ENCODE measurements at regions not wholly inside any gene's neighbourhood (a gene's known extent, or its start where the extent isn't known, plus 50 kb on each side); places are given as distances from the start of the nearest gene placed in this dataset.

- POLR2A ChIA-PET = no interaction called here
- CTCF ChIA-PET = no interaction called here
- TF ChIP-seq ELF1 (IDR thresholded peaks at IDR 0.05; ENCODE audit: borderline replicate concordance, low read depth) (no peak), TCF7L2 (IDR thresholded peaks at IDR 0.05; ENCODE audit: borderline replicate concordance, extremely low read depth, insufficient read depth, insufficient read length) (no peak), SP1 (IDR thresholded peaks at IDR 0.05; ENCODE audit: low read depth) (no peak), EZH2phosphoT487 (IDR thresholded peaks at IDR 0.05; ENCODE audit: borderline replicate concordance) (no peak), POLR2A (IDR thresholded peaks at IDR 0.05; ENCODE audit: borderline replicate concordance, extremely low read depth, insufficient read depth, insufficient read length) (no peak), CTCF (IDR thresholded peaks at IDR 0.05 in 2 of 3, conservative IDR thresholded peaks at IDR 0.05 in 1 of 3; ENCODE audit: borderline replicate concordance in 1 of 3, insufficient read depth in 1 of 3, low read depth in 2 of 3, low read length in 2 of 3) (no peak), EGR1 (IDR thresholded peaks at IDR 0.05; ENCODE audit: low read depth) (no peak), SIN3A (IDR thresholded peaks at IDR 0.05; ENCODE audit: low read depth) (no peak), POLR2AphosphoS5 (IDR thresholded peaks at IDR 0.05; ENCODE audit: low read depth, low read length) (no peak), MAX (IDR thresholded peaks at IDR 0.05) (no peak)
- RAD21 ChIA-PET (ENCODE audit: low non-redundant PET in 1 of 2, low total read pairs in 2 of 2, uncharacterized antibody in 2 of 2, unreplicated experiment in 2 of 2) = no interaction called here
- no TSS peak for BruUV-seq (replicated peaks)
- H3K4me3 ChIP-seq (replicated peaks in 1 of 2; ENCODE audit: low read depth in 1 of 2, low read length in 2 of 2) = no peak overlapping the region
- ATAC-seq (no peak), DNase-seq (ENCODE audit: low read depth, low spot score) (no peak)
- no peaks in the 10 kb centered on the region for H4K20me1 ChIP-seq (ENCODE audit: insufficient read depth)
- no peaks in the 10 kb centered on the region for H3K79me2 ChIP-seq (ENCODE audit: insufficient read depth, low read length)
- no peaks in the 10 kb centered on the region for H3K9me2 ChIP-seq (ENCODE audit: insufficient read depth)
- H3K27me3 ChIP-seq (ENCODE audit: insufficient read depth, low read length) = no peaks in the 10 kb centered on the region
- no peak overlapping the region for H3K4me2 ChIP-seq (ENCODE audit: low read length)
- H3K27ac ChIP-seq (ENCODE audit: low read depth, low read length) = no peak overlapping the region
- H3K9me3 ChIP-seq (ENCODE audit: control insufficient read depth in 1 of 2, insufficient read depth in 1 of 2, low read depth in 1 of 2, low read length in 2 of 2) = no peaks in the 10 kb centered on the region
- H3K9ac ChIP-seq (ENCODE audit: low read length) = no peak overlapping the region
- H3K36me3 ChIP-seq (ENCODE audit: control insufficient read depth in 1 of 2, insufficient read depth in 2 of 2, low read length in 2 of 2) = no peaks in the 10 kb centered on the region
- H2AFZ ChIP-seq (ENCODE audit: low read depth, low read length, poor library complexity, severe bottlenecking) = no peak overlapping the region
- intact Hi-C loops (cut with micrococcal nuclease) = no loop called here
- no peaks in the 10 kb centered on the region for H3K4me1 ChIP-seq (ENCODE audit: control insufficient read depth in 1 of 2, insufficient read depth in 2 of 2, low read length in 2 of 2)
Measured at GRCh38 chr2:87401726-87402345, 346.1 kb upstream of the PLGLB2 start.
